OCI-LY3 (cell line): ENCODE measurements at regions not wholly inside any gene's neighbourhood (a gene's known extent, or its start where the extent isn't known, plus 50 kb on each side); places are given as distances from the start of the nearest gene placed in this dataset.

Experiments
- EZH2phosphoT487 ChIP-seq: fragments of 200-600 bp; shearing (Covaris generic); IDR thresholded peaks from 2 replicates; pipeline ENCODE4 v1.6.1; 2018; ENCODE audit warnings: antibody characterized with exemption, mixed run types, low read depth
- TF ChIP-seq, protein P1 (sequence below): fragments of 200-600, 300-600 bp; sonication (generic); IDR thresholded peaks from 2 replicates; pipeline ENCODE4 v1.5.1; 2014; ENCODE audit warnings: antibody characterized with exemption, low read length, low read depth

- TF ChIP-seq, protein P1, sequence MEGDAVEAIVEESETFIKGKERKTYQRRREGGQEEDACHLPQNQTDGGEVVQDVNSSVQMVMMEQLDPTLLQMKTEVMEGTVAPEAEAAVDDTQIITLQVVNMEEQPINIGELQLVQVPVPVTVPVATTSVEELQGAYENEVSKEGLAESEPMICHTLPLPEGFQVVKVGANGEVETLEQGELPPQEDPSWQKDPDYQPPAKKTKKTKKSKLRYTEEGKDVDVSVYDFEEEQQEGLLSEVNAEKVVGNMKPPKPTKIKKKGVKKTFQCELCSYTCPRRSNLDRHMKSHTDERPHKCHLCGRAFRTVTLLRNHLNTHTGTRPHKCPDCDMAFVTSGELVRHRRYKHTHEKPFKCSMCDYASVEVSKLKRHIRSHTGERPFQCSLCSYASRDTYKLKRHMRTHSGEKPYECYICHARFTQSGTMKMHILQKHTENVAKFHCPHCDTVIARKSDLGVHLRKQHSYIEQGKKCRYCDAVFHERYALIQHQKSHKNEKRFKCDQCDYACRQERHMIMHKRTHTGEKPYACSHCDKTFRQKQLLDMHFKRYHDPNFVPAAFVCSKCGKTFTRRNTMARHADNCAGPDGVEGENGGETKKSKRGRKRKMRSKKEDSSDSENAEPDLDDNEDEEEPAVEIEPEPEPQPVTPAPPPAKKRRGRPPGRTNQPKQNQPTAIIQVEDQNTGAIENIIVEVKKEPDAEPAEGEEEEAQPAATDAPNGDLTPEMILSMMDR = no peak
- TF ChIP-seq EZH2phosphoT487 = no peak
These were observed 152.7 kb downstream of the SUCLG1 start for GRCh38 chr2:84306361-84306760.
